Vagina (tissue), 2 donors: ENCODE measurements at regions not wholly inside any gene's neighbourhood (a gene's known extent, or its start where the extent isn't known, plus 50 kb on each side); places are given as distances from the start of the nearest gene placed in this dataset.

ENCODE experiments used
- CTCF ChIP-seq, 3 experiments: fragments of 450-650 bp in 2 of 3; fragments of 200-600 bp in 1 of 3; sonication (generic) in 1 of 3; IDR thresholded peaks; one replicate each; pipeline ENCODE4 v1.5.1; 2017 to 2019; ENCODE audit warnings: antibody characterized with exemption in 3 of 3, mild to moderate bottlenecking in 2 of 3, moderate library complexity in 2 of 3
- POLR2A ChIP-seq, 2 donors: fragments of 450-650 bp; IDR thresholded peaks; one replicate each; pipeline ENCODE4 v1.6.1; 2017; ENCODE audit warnings: antibody characterized with exemption in 2 of 2, mild to moderate bottlenecking in 2 of 2, moderate library complexity in 2 of 2

- TF ChIP-seq CTCF (IDR thresholded peaks at IDR 0.05): no peak
- no peak for TF ChIP-seq POLR2A (IDR thresholded peaks at IDR 0.05)
Measured at GRCh38 chr6:167564416-167565250, 239.7 kb downstream of the TTLL2 start.
